ENCODE measurements at regions not wholly inside any gene's neighbourhood (a gene's known extent, or its start where the extent isn't known, plus 50 kb on each side); places are given as distances from the start of the nearest gene placed in this dataset.
"Not testable (repeated sequence)": the region's sequence is repeated elsewhere in the genome, so short reads cannot be mapped to it uniquely, and the experiment has no call there.

GRCh38 chr5:100641833-100642232 is 106.7 kb downstream of the FAM174A start:
- DNase-seq, result no peak

- peak; percentile 20 for DNase-seq
Observed at GRCh38 chr5:100643473-100643872, 108.3 kb downstream of the FAM174A start.

GRCh38 chr5:100644185-100644584 is 109.0 kb downstream of the FAM174A start:
- peak; percentile 84 for DNase-seq

- DNase-seq, result peak; percentile 32
Observed at GRCh38 chr5:100644776-100645175, 109.6 kb downstream of the FAM174A start.

- DNase-seq, result no peak
Observed at GRCh38 chr5:100646011-100646410, 110.8 kb downstream of the FAM174A start.

- DNase-seq, result no peak
Observed at GRCh38 chr5:100646691-100647090, 111.5 kb downstream of the FAM174A start.

GRCh38 chr5:100647461-100648230 is 112.5 kb downstream of the FAM174A start:
- DNase-seq, result peak; percentile 74

- DNase-seq, result no peak
Observed at GRCh38 chr5:100654895-100655294, 119.7 kb downstream of the FAM174A start.

- not testable (repeated sequence) for DNase-seq
Observed at GRCh38 chr5:100656771-100657170, 121.6 kb downstream of the FAM174A start.

GRCh38 chr5:100659080-100659795 is 124.1 kb downstream of the FAM174A start:
- no peak for DNase-seq

GRCh38 chr5:100664140-100664539 is 129.0 kb downstream of the FAM174A start:
- no peak for DNase-seq

- DNase-seq, result no peak
Observed at GRCh38 chr5:100667161-100667630, 132.0 kb downstream of the FAM174A start.

- peak; percentile 35 for DNase-seq
Observed at GRCh38 chr5:100668511-100668910, 133.3 kb downstream of the FAM174A start.

GRCh38 chr5:100676817-100677631 is 141.8 kb downstream of the FAM174A start:
- no peak for DNase-seq

- no peak for DNase-seq
Observed at GRCh38 chr5:100682625-100683024, 147.5 kb downstream of the FAM174A start.

GRCh38 chr5:100683881-100684280 is 148.7 kb downstream of the FAM174A start:
- DNase-seq, result no peak

GRCh38 chr5:100685122-100685521 is 149.9 kb downstream of the FAM174A start:
- not testable (repeated sequence) for DNase-seq

GRCh38 chr5:100688834-100689233 is 153.7 kb downstream of the FAM174A start:
- not testable (repeated sequence) for DNase-seq

GRCh38 chr5:100690036-100690560 is 154.9 kb downstream of the FAM174A start:
- DNase-seq, result no peak

- DNase-seq, result no peak
Observed at GRCh38 chr5:100691085-100691484, 155.9 kb downstream of the FAM174A start.

- no peak for DNase-seq
Observed at GRCh38 chr5:100691548-100691947, 156.4 kb downstream of the FAM174A start.

GRCh38 chr5:100693481-100693880 is 158.3 kb downstream of the FAM174A start:
- no peak for DNase-seq

- no peak for DNase-seq
Observed at GRCh38 chr5:100694100-100694499, 158.9 kb downstream of the FAM174A start.

All from DMS53 (cell line).